IPS DF 4.7 (cell line): ENCODE measurements at regions not wholly inside any gene's neighbourhood (a gene's known extent, or its start where the extent isn't known, plus 50 kb on each side); places are given as distances from the start of the nearest gene placed in this dataset.

Experiments
- DNase-seq: peaks from one replicate; pipeline ENCODE4 v3.0.0-alpha.2; 2013; ENCODE audit warnings: low spot score; ENCODE audit errors: extremely low read depth

DNA sequence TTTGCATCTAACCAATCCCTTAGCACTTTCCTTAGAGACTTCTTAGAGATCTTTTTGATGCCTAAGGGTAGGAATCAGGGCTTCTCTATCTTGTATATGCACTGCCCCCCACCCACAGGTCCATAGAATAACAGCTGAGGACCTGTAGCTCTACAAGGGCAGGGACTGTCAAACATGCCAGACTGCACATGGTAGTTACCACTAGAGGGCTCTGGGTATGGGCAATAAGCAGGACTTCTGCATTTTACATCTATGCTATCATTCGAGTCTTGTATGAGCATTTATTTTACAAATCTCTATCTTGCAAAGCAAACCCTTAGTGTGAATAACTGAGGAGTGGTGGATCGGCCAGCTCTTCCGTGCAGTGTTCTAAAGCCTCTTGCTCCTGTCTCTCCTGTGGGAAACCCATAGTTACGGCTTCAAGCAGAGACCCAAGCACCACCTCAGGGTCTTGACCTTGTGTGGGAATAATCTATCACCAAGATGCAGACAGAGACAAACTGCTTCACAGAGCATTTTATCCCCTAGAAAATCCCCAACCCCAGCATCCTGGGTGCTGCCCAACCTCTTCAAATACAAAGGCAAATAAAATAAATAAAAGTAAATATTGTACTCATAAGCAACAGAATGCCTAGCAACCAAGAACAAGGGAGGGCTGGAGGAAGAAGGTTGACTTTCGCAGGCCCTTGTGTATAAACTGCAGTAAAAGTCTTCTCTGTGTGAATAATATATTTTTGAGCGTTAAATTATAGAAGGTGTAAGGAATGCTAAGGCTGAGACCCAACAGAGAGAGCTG, 219.3 kb downstream of the WDR11 start:
- peak; percentile 30 for DNase-seq

DNA sequence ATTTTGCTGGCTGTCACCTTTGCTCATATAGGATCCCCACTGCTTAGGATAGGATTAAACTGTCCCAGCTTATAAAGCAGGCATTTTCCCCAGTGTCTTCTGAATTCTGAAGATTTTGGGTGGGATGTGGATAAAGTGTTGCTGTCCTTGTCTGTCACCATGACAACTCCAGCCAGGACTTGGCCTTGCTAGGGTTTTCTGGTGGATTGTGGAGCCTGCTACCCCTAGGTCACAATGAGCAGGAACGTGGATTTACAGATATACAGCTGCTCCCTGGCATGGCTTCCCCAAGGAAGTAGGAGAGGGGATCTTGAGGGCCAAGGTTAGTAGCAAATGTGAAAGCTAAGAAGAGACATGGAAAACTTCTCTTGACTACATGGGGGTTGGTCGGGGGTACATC, 220.7 kb downstream of the WDR11 start:
- DNase-seq, result no peak

DNA sequence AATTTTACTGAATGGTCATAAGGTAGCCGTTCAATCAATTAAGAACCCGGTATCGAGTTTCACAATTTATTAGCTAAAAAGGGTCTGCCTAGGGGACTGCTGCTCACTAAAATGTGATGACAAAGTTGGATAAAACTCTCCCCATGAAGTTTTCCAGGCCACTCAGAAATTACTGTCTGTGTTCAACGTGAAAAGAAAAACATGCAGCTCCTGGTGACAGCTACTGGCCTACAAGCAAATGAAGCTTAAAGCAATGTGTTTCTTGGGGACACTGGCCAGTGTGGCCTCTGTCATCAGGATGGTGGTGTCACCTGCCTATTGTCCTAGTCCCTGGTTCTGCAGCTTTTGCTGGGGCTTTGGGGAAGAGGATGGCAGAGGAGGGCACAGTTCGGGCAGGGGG, 222.6 kb downstream of the WDR11 start:
- DNase-seq, result no peak

DNA sequence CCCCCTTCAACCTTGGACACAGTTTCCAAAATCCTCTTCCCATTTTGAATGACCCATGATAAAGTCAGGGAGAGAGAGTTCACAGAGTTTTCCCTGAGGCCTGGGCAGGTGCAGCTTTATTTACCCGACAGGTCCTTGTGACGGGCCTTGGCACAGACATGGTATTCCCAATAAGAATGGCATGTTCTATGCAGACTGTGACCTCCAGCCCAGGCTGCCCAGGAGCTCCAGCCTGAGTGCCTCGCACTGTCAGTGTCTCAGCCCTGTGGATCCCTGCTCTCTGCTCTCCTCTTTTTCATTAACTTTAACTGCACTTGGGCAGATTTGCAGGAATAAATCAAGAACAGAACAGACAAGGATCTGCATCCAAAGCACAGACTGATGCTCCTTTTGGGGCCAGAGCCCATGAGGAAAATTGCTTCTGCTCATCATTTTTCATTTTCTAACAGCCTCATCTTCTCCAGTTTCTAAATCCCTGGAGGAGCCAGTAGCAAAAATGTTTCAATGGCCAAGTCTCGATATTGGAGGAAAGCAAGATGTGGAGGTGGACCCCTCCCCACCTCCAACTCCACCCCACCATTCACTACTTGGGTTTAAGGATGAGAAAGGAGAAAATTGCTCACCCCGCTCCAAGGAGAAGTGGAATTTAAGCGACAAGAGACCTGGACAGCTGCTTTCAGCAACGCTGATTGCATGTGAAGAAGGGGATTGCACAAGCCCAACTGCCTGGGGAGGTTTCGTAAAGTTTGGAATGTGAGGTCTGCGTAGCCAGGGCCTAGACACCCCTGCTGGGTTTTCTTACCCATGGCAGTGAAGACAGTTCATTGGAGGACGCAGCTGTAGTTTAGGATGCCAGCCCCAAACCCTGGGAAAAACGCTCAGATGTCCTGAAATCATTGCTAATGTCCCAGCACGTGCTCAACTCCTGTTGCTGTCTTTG, 225.9 kb downstream of the WDR11 start:
- DNase-seq, result no peak

DNA sequence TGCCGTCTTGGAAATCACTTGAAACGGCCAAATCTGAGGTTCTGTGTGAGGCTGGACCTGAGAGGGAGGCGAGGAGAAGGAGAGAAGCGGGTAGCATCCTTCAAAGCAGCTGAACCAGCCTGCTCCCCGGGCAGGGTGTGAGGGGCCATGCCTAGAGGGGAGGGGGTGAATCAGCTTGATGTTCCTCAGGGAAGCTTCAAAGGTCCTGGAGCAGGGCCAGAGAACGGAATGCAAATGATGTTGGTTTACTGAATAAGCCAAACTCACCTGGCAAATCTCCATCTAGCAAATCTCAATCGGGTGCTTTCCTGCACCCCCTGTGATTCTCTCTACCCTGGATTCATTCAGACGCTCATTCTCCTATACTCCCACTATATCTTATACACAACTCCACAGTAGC, 226.9 kb downstream of the WDR11 start:
- no peak for DNase-seq

DNA sequence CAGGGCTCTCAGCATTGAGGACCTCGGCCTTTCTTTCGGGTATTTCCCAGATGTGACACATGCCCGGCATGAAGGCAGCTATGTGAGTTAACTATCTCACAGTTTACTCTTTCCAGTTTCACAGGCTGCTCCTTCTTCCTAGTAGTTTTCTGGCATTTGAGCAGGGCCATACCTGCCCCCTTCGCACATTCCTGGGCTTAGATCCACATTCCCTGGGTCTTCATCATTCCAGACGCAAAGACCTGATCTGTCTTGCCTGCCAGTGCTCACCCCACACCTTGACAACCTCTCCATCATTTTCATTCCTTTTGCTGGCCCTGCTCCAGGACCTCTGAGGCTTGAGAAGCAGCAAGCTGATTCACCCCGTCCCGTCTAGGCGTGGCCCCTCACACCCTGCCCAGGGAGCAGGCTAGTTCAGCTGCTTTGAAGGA, 227.5 kb downstream of the WDR11 start:
- DNase-seq, result no peak

DNA sequence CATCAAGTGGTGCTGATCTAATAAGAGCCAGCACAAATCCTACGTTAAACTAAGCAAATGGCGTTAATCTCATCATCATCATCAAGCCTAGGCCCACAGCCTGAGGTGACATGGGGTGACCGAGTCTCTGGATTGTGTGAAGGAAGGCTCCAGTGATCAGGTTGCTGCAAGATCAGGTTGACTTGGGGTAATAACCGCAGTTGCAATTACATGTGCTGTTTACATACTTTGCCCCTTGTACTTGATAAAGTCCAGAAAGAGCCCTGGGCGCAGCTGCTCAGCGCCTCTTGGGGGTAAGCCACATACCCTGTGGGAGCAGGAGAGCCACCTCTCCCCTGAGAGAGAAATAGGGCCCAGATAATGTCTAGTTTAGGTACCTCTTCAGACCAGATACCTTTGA, 228.1 kb downstream of the WDR11 start:
- no peak for DNase-seq

DNA sequence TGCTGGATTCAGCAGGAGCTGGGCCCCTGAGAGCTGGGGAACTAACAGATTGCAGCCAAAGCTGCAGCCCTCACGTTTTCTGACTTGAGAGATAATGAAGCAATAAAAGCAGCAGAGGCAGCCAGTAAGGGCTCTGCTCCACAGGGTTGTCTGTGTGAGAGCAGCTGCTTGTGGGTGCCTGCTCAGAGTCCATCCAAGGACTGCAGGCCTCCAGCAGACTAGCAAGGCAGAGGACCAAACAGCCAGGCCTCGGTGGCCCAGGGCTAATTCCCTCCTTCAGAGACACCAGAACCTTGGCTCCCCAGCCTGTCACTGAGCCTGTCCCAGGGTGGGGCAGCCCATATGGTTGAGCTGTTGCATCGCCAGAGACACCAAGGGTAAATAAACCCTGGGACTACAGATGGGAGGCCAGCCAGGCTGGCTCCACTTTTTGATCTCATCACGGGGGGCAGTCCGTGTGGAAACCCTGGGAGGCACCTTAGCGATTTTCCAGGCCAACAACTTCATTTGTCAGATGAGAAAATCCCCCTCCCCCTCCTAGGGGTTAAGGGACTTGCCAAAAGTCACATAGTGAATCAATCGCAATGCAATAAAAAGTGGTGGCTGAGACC, 229.2 kb downstream of the WDR11 start:
- no peak for DNase-seq

DNA sequence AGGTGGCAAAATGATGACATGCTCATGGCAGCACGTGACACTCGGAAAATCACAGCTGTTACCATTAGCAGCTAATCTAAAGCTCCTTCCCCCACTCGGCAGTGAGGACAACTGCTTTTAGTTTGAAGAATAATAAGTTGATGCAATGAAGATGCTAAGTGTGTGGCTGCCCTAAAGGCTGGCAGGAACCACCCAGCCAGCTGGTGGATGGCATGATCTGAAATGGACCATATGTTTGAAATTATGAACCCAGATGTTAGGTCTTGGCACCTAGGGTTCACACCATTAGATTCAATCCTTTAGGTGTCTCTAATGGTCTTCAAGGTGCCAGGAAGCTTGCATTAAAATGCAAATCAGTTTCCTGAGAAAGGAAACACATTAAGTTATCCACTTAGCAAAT, 230.1 kb downstream of the WDR11 start:
- no peak for DNase-seq

DNA sequence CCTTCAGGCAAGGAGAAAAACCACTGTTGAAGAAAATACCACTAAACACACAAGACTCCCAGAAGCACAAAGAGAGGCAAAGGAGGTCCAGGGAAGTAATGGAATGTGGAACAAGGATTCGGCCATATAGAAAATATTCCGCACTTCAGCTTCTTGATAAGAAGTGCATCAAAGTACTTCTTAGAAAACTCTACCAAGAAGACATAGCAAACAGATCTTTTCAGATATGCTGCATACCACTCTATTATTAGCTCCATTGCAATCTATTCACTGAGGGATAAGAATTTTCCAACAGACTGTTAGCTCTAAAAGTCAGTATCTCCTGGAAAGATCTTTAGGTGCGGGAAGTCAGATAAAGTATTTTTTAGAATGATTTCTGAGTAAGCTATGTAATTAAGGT, 231.8 kb downstream of the WDR11 start:
- no peak for DNase-seq

DNA sequence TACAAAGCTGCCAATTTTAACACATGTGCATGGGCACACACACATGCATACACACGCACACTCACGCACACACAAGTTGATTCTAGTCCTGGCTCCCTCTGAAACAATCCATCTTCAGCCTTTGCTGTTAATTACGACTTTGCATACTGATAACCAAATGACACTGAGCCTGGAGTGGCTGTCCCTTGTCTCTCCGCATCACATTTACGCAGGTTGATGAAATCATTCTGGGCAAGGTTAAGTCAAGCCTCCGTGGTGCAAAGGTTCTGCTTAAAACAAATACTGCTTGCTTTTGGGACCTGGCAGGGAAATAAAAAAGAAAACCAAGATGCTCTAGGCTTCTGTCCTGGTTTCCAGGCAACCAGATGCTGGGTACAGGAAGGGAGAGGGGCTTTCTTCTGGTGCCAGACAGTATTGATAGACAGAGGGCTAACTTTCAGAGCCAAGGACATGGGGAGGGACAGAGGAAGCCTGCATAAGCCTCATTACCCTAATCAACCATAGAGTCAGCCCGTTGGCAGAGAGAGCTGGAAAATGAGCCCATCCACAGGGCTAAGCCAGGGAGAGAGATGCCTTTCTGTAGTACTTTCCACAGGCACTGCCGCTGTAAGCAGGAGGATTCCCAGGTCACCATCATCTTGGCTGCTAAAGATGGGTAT, 233.0 kb downstream of the WDR11 start:
- DNase-seq, result no peak

DNA sequence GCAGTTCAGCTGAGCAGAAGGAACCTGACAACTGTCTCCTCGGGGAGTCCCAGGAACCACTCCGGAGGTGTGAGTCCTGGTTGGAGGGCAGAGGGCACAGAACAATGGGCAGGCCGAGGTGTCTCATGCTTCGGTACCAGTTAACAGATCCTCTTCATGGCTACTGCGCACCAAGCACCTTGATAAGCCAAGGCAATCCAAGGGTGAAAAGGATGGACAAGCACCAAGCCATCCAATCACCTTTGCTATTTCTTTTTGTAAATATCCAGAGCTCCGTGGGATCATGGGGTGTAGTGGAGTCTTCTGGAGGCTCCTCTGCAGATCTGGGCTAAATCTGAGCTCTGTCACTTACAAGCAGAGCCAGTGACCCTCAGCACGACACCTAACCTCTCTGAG, 233.5 kb downstream of the WDR11 start:
- no peak for DNase-seq

DNA sequence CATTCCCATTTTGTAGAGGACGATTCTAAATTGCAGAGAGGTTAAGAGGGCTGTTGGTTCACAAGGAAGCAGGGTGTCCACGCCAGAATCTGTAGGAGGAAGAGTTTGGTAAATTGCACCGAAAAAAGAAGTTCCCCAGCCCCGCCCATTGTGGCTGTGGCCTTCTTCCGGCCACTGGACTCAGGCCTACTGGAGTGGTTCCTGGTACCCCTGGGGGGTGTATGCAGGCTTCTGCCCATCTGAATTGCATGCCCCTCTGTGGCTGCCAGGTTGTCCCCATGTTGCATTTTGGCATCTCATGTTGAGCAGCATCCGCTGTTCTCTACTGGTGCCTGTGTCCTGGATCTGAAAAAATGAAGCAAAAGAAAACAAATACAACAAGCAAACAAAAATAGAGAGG, 234.2 kb downstream of the WDR11 start:
- DNase-seq, result no peak

DNA sequence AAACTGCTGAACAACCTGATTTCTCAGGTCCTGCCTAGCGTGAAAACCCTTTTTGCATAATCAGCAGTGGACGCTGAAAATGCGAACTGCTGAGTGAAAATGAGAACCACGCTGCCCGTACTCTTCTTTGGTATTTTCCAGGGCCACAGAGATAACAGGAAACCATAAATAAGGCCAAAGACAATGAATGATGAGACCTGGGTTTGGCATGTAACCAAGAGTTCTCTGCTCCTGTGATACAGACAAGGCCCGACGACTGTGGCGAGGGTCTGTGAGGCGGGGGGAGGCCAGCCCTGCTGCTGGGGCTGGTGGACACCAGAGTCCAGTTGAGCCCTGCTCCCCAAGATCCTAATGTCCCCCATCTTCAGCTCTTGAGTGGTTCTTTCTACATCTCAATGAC, 236.0 kb downstream of the WDR11 start:
- no peak for DNase-seq

DNA sequence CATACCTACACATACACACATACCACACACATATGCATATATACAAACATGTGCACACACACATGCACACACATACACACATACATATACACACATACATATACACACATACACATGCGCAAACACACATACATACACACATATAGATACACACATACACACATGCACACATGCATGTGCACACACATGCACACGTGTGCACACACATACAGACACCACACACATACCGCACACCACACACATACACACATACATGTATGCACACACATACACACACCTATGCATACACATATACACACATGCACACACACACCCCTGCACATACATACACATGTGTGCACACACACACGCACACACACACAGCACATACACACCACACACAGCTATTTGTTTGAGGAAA, 236.5 kb downstream of the WDR11 start:
- DNase-seq, result no peak

DNA sequence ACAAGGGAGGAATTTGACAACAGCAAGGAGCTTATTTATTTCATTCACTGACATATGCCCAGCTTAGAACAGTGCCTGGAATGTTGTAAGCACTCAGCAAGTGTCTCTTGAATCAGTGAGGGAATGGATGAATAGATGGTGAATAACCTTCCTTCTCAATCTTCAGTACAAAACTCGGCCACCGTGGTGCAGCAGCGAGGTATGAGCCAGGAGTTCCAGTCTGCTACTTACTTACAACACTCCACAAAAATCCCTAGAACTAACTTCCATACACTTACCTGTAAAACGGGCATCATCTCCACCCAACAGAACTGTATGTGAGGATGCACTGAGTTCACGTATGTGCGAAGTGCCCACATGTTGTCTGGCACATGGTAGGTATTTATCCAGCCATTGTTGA, 237.4 kb downstream of the WDR11 start:
- no peak for DNase-seq

DNA sequence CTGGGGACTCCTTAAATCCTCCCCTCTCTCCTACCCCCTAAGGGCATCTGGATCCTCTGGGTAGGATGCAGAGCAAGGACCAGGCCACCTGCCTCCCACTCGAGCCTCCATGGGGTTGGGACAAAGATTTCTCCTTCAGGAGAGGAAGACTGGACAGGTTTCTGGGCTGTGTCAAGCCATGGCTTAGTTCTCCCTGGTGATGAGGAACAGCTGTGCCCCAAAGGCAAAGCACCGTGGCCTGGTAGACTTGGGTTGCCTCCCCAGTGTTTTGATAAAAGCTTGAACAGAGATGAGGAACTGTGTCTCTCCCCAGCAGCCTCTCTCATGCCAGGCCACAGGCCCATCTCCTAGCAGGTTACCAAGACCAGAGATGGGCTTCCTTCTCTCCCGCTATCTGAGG, 238.3 kb downstream of the WDR11 start:
- DNase-seq, result no peak

DNA sequence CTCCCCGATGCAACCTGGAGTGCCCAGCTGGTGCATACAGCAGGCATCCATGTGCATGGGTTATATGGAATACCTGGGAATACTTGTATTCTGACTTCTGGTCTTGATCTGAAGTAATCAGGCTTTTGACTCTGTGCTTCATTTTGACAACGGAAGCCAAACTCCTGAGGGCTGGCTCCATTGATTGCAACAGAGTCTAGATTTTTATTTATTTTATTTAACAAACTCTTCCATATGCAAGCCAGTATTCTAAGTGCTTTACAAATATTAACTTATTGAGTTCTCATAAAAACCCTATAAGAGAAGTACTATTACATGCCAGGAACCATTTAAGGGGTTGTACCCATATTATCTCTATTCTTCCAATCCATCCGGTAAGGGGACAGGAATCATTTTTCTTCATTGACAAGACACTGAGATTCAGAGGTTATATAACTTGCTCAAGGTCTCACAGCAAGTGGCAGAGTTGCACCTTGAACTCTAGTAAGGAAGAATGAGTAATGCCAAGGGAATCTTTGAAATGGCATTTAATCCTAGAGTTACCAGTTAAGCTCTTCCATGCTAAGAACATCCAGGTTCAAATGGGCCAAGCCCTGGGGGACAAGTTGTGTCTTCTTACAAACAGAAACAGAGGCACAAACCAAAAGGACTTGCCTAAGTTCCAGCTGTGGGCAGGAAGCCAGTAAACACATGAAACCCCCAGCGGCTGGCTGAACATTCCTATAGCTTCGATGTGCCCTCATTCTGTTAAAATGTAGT, 241.0 kb downstream of the WDR11 start:
- no peak for DNase-seq

DNA sequence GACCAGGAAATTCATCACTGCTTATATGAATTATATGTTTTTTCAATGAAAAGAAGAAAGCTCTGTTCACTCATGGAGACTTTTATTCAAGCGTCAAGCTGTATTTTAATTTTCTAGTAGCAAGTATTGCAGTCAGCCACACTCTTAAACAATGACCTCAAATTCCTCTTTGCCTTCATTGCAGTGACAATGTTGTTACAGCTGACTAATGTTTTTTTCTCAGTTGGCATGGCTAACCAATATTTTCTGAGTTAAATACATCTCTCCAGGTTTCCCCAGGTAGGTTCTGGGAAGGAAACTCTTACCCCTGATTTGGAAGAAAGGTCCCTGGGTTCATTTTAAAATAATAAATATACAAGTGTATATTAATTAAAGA, 241.5 kb downstream of the WDR11 start:
- DNase-seq, result no peak

DNA sequence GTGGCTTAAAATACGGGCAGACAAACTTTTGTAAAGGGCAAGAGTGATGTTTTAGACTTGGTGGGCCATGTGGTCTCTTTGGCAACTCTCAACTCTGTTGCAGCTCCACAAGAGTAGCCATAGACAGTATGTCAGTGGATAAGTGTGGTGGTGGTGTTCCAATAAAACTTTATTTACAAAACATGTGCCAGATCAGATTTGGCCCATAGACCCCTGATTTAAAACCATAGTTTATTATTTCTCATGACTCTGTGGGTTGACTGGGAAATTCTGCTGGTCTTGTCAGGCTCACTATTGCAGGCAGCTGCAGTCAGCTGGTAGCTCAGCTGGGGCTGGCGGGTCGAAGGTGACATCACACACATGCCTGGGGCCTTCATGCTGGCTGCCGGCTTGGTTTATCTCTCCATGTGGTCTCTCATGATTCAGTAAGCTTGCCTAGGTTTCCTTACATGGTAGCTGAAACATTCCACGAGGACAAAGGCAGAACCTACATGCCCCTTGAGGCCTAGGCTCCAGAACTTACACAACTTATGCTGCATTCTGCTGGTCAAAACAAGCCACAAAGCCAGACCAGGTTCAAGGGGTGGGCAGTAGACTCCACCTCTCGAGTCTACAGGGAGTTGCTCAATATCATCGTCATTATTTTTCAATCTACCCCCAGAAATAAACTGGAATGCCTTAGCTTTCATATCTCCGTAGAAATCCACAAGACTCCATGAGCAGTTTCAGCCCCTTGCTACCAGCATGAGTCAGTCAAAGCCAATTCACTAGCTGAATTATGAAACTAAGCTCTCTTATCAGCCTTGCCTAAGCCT, 245.7 kb downstream of the WDR11 start:
- no peak for DNase-seq
